ENCODE measurements at regions not wholly inside any gene's neighbourhood (a gene's known extent, or its start where the extent isn't known, plus 50 kb on each side); places are given as distances from the start of the nearest gene placed in this dataset.

- H3K4me1 ChIP-seq (ENCODE audit: insufficient read depth, low read length), result peaks cover 17% of the 10 kb centered on the region
- no peaks in the 10 kb centered on the region for H3K79me2 ChIP-seq (ENCODE audit: insufficient read depth, low read length)
- H3K27me3 ChIP-seq (ENCODE audit: insufficient read depth, low read length, poor library complexity), result no peaks in the 10 kb centered on the region
- ATAC-seq (ENCODE audit: insufficient read depth, low read depth) (0 out of 3 replicates have a peak, but pooled peaks have one; percentile 33), DNase-seq (no peak)
- H3K27ac ChIP-seq (ENCODE audit: low read length), result no peak overlapping the region
- TF ChIP-seq, protein P1, sequence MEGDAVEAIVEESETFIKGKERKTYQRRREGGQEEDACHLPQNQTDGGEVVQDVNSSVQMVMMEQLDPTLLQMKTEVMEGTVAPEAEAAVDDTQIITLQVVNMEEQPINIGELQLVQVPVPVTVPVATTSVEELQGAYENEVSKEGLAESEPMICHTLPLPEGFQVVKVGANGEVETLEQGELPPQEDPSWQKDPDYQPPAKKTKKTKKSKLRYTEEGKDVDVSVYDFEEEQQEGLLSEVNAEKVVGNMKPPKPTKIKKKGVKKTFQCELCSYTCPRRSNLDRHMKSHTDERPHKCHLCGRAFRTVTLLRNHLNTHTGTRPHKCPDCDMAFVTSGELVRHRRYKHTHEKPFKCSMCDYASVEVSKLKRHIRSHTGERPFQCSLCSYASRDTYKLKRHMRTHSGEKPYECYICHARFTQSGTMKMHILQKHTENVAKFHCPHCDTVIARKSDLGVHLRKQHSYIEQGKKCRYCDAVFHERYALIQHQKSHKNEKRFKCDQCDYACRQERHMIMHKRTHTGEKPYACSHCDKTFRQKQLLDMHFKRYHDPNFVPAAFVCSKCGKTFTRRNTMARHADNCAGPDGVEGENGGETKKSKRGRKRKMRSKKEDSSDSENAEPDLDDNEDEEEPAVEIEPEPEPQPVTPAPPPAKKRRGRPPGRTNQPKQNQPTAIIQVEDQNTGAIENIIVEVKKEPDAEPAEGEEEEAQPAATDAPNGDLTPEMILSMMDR (IDR thresholded peaks at IDR 0.05; ENCODE audit: borderline replicate concordance, extremely low read depth, low read length, poor library complexity, severe bottlenecking), result no peak
- TF ChIP-seq EZH2 (IDR thresholded peaks at IDR 0.05; ENCODE audit: borderline replicate concordance, low read depth, low read length, severe bottlenecking), result no peak
- H2AFZ ChIP-seq (ENCODE audit: low read depth, low read length), result peak overlapping the region; percentile 51
- no peak overlapping the region for H3K4me2 ChIP-seq (ENCODE audit: insufficient read depth, low read length)
- H4K20me1 ChIP-seq (ENCODE audit: insufficient read depth, low read length), result no peaks in the 10 kb centered on the region
- H3K9me3 ChIP-seq (ENCODE audit: insufficient read depth, low read length, severe bottlenecking), result no peaks in the 10 kb centered on the region
- H3K4me3 ChIP-seq (ENCODE audit: low read depth in 1 of 2, low read length in 2 of 2), result no peak overlapping the region
- no peaks in the 10 kb centered on the region for H3K36me3 ChIP-seq (ENCODE audit: insufficient read depth, low read length)
- H3K9ac ChIP-seq (ENCODE audit: low read depth, low read length), result no peak overlapping the region
Observed at GRCh38 chr5:121373371-121373770, 478.3 kb upstream of the FTMT start.

- peak overlapping the region; percentile 33; the same call in 1 of the 2 replicates for H3K4me2 ChIP-seq (ENCODE audit: insufficient read depth, low read length)
- H3K4me1 ChIP-seq (ENCODE audit: insufficient read depth, low read length), result peaks cover 21% of the 10 kb centered on the region
- H4K20me1 ChIP-seq (ENCODE audit: insufficient read depth, low read length), result no peaks in the 10 kb centered on the region
- DNase-seq (no peak), ATAC-seq (ENCODE audit: insufficient read depth, low read depth) (no peak)
- H3K9me3 ChIP-seq (ENCODE audit: insufficient read depth, low read length, severe bottlenecking), result no peaks in the 10 kb centered on the region
- H3K27me3 ChIP-seq (ENCODE audit: insufficient read depth, low read length, poor library complexity), result no peaks in the 10 kb centered on the region
- H3K9ac ChIP-seq (ENCODE audit: low read depth, low read length), result no peak overlapping the region
- H3K36me3 ChIP-seq (ENCODE audit: insufficient read depth, low read length), result no peaks in the 10 kb centered on the region
- TF ChIP-seq, protein P1 (IDR thresholded peaks at IDR 0.05; ENCODE audit: borderline replicate concordance, extremely low read depth, low read length, poor library complexity, severe bottlenecking), result no peak
- no peak for TF ChIP-seq EZH2 (IDR thresholded peaks at IDR 0.05; ENCODE audit: borderline replicate concordance, low read depth, low read length, severe bottlenecking)
- H3K79me2 ChIP-seq (ENCODE audit: insufficient read depth, low read length), result no peaks in the 10 kb centered on the region
- no peak overlapping the region for H3K27ac ChIP-seq (ENCODE audit: low read length)
- H2AFZ ChIP-seq (ENCODE audit: low read depth, low read length), result peak overlapping the region; percentile 60; the same call in 1 of the 2 replicates
- H3K4me3 ChIP-seq (ENCODE audit: low read depth in 1 of 2, low read length in 2 of 2), result no peak overlapping the region
Observed at GRCh38 chr5:121377461-121377860, 474.2 kb upstream of the FTMT start.

DNA sequence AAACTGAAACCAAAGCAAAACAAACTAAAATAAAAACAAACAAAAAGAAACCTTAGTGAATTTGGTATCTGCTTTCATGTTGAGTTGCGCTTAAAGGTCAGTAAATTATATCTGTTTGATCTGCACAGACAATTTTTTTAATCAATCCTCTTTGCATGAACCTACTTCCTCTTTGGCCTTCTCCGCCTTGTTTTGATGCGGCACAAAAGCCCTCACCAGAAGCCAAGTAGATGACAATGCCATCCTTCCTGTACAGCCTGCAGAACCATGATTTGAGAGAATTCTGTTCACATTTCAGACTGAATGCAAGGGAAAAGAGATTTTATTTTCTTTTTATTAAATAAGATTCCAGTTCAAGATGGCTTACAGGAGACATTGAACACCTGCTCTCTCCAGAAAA, 473.6 kb upstream of the FTMT start:
- Histone ChIP-seq H4K20me1 (ENCODE audit: insufficient read depth, low read length) (no peaks in the 10 kb centered on the region), H3K9ac (ENCODE audit: low read depth, low read length) (no peak overlapping the region), H3K9me3 (ENCODE audit: insufficient read depth, low read length, severe bottlenecking) (no peaks in the 10 kb centered on the region), H3K27ac (ENCODE audit: low read length) (peak overlapping the region; percentile 71), H2AFZ (ENCODE audit: low read depth, low read length) (peak overlapping the region; percentile 80), H3K36me3 (ENCODE audit: insufficient read depth, low read length) (no peaks in the 10 kb centered on the region), H3K79me2 (ENCODE audit: insufficient read depth, low read length) (no peaks in the 10 kb centered on the region), H3K27me3 (ENCODE audit: insufficient read depth, low read length, poor library complexity) (no peaks in the 10 kb centered on the region), H3K4me2 (ENCODE audit: insufficient read depth, low read length) (peak overlapping the region; percentile 33; the same call in 1 of the 2 replicates), H3K4me1 (ENCODE audit: insufficient read depth, low read length) (peaks cover 21% of the 10 kb centered on the region), H3K4me3 (ENCODE audit: low read depth in 1 of 2, low read length in 2 of 2) (no peak overlapping the region)
- peak; percentile 14 for DNase-seq
- peak; percentile 45; the same call in 2 of the 3 replicates for ATAC-seq (ENCODE audit: insufficient read depth, low read depth)
- TF ChIP-seq, protein P1 (IDR thresholded peaks at IDR 0.05; ENCODE audit: borderline replicate concordance, extremely low read depth, low read length, poor library complexity, severe bottlenecking), result no peak
- TF ChIP-seq EZH2 (IDR thresholded peaks at IDR 0.05; ENCODE audit: borderline replicate concordance, low read depth, low read length, severe bottlenecking), result no peak
